ENCODE measurements at regions not wholly inside any gene's neighbourhood (a gene's known extent, or its start where the extent isn't known, plus 50 kb on each side); places are given as distances from the start of the nearest gene placed in this dataset.
A peak's percentile ranks its signal among the peaks of the same experiment; 100 is the strongest.

DNA sequence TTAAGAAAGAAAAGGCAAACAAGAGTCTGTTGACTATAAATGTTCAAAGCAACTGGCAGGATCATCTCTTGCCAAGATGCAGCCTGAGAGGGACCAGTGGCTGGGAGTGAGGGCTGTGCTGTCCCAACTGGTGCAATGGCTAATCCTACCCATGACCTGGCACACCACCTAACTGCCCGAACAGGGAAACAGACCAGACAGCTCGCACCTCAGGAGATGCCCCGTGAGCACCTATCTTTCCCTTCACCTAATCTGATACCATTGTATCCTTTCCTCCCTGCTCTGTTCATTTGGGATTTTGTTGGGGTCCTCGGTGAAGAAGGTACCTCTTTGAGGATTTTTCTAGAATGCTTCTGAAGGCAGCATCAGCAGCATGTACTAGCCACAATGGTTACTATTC lies 206.5 kb upstream of the MAMLD1 start:
- TF ChIP-seq POLR2A (IDR thresholded peaks at IDR 0.05) (no peak), POLR2AphosphoS5 (IDR thresholded peaks at IDR 0.05; ENCODE audit: insufficient read depth in 1 of 2, low read depth in 1 of 2) (no peak)
- TF ChIP-seq, protein P1, sequence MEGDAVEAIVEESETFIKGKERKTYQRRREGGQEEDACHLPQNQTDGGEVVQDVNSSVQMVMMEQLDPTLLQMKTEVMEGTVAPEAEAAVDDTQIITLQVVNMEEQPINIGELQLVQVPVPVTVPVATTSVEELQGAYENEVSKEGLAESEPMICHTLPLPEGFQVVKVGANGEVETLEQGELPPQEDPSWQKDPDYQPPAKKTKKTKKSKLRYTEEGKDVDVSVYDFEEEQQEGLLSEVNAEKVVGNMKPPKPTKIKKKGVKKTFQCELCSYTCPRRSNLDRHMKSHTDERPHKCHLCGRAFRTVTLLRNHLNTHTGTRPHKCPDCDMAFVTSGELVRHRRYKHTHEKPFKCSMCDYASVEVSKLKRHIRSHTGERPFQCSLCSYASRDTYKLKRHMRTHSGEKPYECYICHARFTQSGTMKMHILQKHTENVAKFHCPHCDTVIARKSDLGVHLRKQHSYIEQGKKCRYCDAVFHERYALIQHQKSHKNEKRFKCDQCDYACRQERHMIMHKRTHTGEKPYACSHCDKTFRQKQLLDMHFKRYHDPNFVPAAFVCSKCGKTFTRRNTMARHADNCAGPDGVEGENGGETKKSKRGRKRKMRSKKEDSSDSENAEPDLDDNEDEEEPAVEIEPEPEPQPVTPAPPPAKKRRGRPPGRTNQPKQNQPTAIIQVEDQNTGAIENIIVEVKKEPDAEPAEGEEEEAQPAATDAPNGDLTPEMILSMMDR (IDR thresholded peaks at IDR 0.05): no peak
- no peaks in the 10 kb centered on the region for H3K27me3 ChIP-seq
- peak; percentile 74 for DNase-seq (ENCODE audit: extremely low spot score in 2 of 2)
- no peaks in the 10 kb centered on the region for H3K36me3 ChIP-seq
- H3K27ac ChIP-seq: no peak overlapping the region
- H3K4me1 ChIP-seq: no peaks in the 10 kb centered on the region
- H3K4me3 ChIP-seq: no peak overlapping the region
- intact Hi-C loops (cut with DNase I): no loop called here
- no peaks in the 10 kb centered on the region for H3K9me3 ChIP-seq

DNA sequence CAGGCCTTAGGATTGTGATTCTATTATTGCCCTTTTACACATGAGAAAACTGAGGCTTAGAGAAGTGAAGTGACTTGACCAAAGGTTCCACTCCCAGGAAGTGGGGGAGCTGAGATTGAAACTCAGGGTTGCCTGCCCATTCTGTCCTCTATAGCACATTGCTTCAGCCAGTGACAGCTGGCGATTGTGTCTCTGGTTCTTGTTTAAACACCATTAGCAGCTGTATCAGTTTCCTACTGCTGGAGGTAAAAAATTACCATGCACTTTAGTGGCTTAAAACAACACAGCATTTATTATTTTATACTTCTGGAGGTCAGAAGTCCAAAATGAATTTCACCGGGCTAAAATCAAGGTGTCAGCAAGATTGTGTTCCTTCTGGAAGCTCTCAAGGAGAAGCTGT lies 205.8 kb upstream of the MAMLD1 start:
- H3K27ac ChIP-seq: no peak overlapping the region
- H3K4me3 ChIP-seq: no peak overlapping the region
- H3K4me1 ChIP-seq: no peaks in the 10 kb centered on the region
- intact Hi-C loops (cut with DNase I): no loop called here
- no peaks in the 10 kb centered on the region for H3K36me3 ChIP-seq
- no peaks in the 10 kb centered on the region for H3K9me3 ChIP-seq
- TF ChIP-seq, protein P1 (IDR thresholded peaks at IDR 0.05): no peak
- no peak for TF ChIP-seq POLR2A (IDR thresholded peaks at IDR 0.05)
- no peak for TF ChIP-seq POLR2AphosphoS5 (IDR thresholded peaks at IDR 0.05; ENCODE audit: insufficient read depth in 1 of 2, low read depth in 1 of 2)
- no peak for DNase-seq (ENCODE audit: extremely low spot score in 2 of 2)
- H3K27me3 ChIP-seq: no peaks in the 10 kb centered on the region

DNA sequence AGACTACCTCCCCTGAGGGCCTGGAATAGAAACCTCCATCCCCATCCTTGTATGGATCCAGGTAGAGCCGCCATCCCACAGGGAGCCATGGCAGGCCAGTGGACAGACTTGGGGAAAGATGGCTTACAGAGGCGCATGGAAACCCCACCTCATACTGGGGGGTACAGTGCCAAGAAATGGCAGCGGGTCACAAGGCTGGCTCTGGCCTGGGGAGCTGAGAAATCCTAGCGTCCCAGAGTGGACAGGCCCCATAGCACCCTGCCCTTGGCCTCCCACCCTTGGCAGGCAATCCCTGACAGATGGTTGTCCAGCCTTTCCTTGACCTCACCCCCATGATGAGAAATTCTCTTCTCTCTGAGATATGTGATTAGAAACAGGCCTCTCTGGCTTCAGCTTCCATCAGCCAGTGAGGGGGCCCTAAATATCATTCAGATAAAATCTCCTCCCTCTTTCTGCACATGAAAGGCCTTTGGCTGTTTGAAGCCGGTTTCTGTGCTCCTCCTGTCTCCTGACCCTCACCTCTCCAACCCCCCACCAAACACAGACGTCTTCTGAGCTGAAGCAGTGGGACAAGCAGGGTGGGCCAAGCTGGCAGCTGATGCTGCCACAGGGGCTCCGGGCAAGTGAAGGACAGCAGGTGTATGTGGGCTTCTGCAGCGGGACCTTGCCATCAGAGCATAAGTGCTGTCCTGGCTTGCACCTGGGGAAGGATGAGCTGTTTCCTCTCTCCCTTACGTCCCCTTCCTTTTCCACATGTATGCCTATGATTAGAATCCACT lies 204.4 kb upstream of the MAMLD1 start:
- intact Hi-C loops (cut with DNase I): no loop called here
- Histone ChIP-seq H3K36me3 (no peaks in the 10 kb centered on the region), H3K4me1 (no peaks in the 10 kb centered on the region), H3K4me3 (no peak overlapping the region), H3K9me3 (no peaks in the 10 kb centered on the region), H3K27ac (no peak overlapping the region), H3K27me3 (no peaks in the 10 kb centered on the region)
- peak; percentile 80 to 92 for DNase-seq (ENCODE audit: extremely low spot score in 2 of 2)
- TF ChIP-seq, protein P1 (IDR thresholded peaks at IDR 0.05): no peak
- TF ChIP-seq POLR2A (IDR thresholded peaks at IDR 0.05): no peak
- TF ChIP-seq POLR2AphosphoS5 (IDR thresholded peaks at IDR 0.05; ENCODE audit: insufficient read depth in 1 of 2, low read depth in 1 of 2): no peak

DNA sequence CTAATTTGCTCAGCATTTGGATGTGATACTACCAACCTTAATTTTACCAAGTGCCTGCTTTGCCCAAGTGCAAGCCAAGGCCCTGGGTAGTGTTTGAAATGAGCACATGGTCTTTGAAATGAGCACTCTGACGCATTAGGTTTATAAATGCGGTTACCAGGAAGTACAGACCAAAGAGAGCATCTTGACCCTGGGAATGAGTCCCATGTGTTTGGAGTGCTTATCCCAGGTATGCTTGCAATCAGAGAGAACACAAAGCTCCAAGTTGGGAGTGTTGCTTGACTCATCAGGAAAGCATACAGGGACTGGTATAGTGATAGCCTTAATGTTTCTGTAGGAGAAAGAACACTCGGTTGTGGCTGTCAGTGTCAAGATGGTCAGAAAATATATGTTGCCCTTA lies 203.6 kb upstream of the MAMLD1 start:
- Histone ChIP-seq H3K27me3 (no peaks in the 10 kb centered on the region), H3K4me3 (no peak overlapping the region), H3K27ac (no peak overlapping the region), H3K4me1 (no peaks in the 10 kb centered on the region), H3K9me3 (no peaks in the 10 kb centered on the region), H3K36me3 (no peaks in the 10 kb centered on the region)
- intact Hi-C loops (cut with DNase I): no loop called here
- no peak for DNase-seq (ENCODE audit: extremely low spot score in 2 of 2)
- no peak for TF ChIP-seq POLR2A (IDR thresholded peaks at IDR 0.05)
- TF ChIP-seq, protein P1 (IDR thresholded peaks at IDR 0.05): no peak
- TF ChIP-seq POLR2AphosphoS5 (IDR thresholded peaks at IDR 0.05; ENCODE audit: insufficient read depth in 1 of 2, low read depth in 1 of 2): no peak

DNA sequence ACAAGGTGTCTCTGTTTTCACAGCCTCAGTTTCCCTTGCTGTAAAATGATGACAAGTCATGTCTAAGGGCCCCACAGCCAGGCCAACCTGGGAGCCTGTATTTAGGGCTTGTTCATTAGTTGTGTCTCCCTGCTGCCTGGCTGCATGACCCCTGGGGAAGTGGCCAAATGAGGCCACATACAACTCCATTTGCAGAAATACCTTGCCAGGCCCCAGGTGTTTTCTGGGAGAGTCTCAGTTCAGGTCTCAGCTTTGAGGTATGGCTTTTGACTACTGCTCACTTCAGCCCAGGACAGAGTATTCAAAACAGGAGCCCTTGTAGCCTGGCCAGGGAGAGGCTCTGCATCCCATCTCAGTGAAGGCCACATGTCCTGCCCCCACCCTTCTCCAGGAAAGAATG lies 202.5 kb upstream of the MAMLD1 start:
- Histone ChIP-seq H3K4me1 (no peaks in the 10 kb centered on the region), H3K36me3 (no peaks in the 10 kb centered on the region), H3K27ac (no peak overlapping the region), H3K4me3 (no peak overlapping the region), H3K27me3 (no peaks in the 10 kb centered on the region), H3K9me3 (no peaks in the 10 kb centered on the region)
- DNase-seq (ENCODE audit: extremely low spot score in 2 of 2): peak in 1 of 2 donors; percentile 77
- intact Hi-C loops (cut with DNase I): no loop called here
- TF ChIP-seq POLR2A (IDR thresholded peaks at IDR 0.05): no peak
- TF ChIP-seq, protein P1 (IDR thresholded peaks at IDR 0.05): no peak
- TF ChIP-seq POLR2AphosphoS5 (IDR thresholded peaks at IDR 0.05; ENCODE audit: insufficient read depth in 1 of 2, low read depth in 1 of 2): no peak
